ENCODE measurements at regions not wholly inside any gene's neighbourhood (a gene's known extent, or its start where the extent isn't known, plus 50 kb on each side); places are given as distances from the start of the nearest gene placed in this dataset.

GRCh38 chr10:129140921-129141885 is 325.8 kb upstream of the MGMT start:
- no peak for FAIRE-seq

DNA sequence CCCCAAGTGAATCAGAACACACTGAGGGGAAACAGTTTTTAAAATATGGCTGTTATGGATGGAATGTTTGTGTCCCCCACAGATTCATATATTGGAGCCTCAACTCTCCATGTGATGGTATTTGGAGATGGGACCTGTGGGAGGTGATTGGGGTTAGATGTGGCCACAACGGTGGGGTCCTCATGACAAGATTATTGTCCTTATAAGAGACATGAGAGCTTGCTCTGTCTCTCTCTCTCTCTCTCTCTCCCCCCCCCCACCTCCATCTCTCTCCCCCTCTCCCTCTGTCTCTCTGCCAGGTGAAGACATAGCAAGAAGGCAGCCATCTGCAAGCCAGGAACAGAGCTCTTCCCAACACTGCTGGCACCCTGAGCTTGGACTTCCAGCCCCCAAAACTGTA is 315.8 kb upstream of the MGMT start:
- FAIRE-seq, result no peak

DNA sequence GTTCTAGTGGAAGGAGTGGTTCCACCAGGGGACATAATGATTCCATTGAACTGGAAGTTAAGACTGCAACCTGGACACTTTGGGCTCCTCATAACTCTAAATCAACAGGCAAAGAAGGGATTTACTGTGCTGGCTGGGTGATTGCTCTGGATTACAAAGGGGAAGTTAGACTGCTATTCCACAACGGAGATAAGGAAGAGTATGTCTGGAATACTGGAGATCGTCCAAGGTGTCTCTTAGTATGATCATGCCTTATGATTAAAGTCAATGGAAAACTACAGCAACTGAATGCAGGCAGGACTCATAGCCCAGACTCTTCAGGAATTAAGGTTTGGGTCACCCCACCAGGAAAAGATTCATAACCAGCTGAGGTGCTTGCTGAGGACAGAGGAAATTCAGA is 310.6 kb upstream of the MGMT start:
- no peak for FAIRE-seq

- FAIRE-seq, result no peak
Measured at GRCh38 chr10:129157185-129157584, 309.9 kb upstream of the MGMT start.

- FAIRE-seq, result no peak
Measured at GRCh38 chr10:129161150-129161549, 305.9 kb upstream of the MGMT start.

DNA sequence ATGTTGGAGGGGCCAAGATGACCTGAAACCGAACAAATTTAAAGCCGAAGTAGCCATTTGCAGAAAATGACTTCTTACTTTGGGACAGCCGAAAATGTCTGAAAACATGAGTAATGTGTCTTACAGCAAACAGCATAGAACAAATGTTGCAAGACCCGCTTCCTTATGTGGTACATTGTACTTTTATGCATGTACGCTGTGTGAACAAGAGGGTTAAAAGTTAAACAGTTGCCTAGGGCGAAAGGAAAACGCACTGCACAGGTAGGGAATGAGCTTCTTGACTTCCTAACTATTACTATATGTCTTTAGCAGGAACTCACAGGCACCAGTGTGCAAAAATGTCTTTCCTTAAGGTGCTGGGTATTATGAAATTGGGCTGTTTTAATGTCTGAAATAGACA is 303.5 kb upstream of the MGMT start:
- FAIRE-seq, result no peak

DNA sequence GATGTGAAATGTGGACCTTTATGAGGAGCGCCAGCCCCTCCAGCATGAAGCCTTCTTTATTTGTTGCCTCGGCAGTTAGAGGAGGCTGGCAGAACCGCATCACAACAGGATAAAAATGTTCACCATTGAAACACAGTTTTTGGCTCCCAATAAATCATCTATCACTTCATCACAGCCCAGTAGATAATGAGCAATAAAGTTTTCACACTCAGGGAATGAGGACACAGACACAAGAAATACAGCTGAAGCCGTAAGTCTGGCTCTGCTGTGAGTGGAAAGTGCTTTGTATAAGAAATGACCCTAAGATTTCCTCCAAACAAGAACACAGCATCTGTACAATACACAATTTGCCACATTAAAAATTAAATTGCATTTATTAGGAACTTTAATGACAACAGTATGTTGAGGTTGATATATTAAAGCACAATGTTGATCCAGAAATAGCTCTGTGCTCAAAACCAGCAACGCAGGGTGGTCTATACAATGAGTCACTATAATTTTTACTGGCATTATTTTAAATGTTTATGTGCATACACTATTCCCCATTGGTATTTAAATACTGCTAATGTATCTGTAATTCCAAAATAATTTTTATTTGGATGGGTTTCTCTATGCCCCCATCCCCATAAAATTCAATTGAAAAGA is 301.8 kb upstream of the MGMT start:
- no peak for FAIRE-seq

- FAIRE-seq, result no peak
Measured at GRCh38 chr10:129165770-129166169, 301.3 kb upstream of the MGMT start.

- FAIRE-seq, result no peak
Measured at GRCh38 chr10:129168660-129169059, 298.4 kb upstream of the MGMT start.

DNA sequence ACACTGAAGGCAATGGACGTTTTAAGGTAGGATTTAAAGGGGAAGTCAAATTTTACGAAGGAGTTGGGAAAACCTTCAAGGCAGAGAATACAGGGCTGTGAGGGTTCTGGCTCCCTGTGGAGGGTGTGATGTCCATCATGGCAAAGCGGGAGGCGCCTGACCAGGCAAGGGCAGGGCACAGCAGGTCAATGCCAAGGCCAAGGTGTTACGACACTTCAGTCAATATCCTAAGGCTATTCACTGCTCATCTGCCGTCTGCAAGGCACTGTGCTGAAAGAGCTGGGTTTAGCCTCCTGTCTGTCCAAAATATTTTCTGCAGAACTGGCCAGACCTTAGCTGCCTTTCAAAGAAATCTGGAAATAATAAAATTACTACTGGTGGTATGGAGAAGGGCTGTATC is 297.9 kb upstream of the MGMT start:
- FAIRE-seq, result no peak

GRCh38 chr10:129170812-129171211 is 296.2 kb upstream of the MGMT start:
- no peak for FAIRE-seq

- no peak for FAIRE-seq
Measured at GRCh38 chr10:129171812-129172211, 295.2 kb upstream of the MGMT start.

- FAIRE-seq, result no peak
Measured at GRCh38 chr10:129174232-129175014, 292.6 kb upstream of the MGMT start.

DNA sequence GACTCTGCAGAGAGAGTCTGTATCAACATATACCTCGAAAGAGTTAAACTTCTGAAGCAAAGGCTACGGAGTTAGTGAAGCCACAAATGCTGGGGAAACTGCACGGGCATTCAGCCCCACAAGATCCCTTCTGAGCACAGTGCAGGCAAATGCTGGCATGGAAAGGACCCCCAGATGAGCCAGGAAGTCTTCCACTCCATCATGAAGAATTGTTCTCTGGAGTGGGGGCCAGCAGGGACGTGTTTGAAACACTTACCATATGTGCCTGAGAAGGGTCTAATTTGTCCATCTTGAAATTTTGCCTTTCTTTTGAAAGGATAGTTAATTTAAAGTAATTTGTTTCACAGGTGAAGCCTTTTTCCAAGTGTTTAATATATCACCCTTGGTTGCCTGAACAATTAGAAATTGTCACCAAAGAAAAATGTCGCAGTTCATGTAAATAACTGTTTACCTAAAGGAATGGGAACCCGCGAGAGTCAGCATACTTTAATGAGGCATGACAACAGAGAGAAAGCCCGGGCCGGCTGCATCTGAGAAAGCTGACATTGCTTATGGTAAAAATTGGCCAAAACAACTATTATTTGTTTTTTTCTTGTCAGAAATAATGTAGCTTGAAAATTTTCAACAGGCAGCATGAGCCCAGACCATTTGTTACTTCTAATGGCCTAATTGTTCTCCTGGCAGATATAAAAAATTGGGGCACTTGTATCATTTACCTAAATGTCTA is 287.6 kb upstream of the MGMT start:
- no peak for FAIRE-seq

- FAIRE-seq, result no peak
Measured at GRCh38 chr10:129179972-129180678, 286.9 kb upstream of the MGMT start.

- no peak for FAIRE-seq
Measured at GRCh38 chr10:129184196-129184595, 282.8 kb upstream of the MGMT start.

GRCh38 chr10:129187331-129187730 is 279.7 kb upstream of the MGMT start:
- no peak for FAIRE-seq

- FAIRE-seq, result no peak
Measured at GRCh38 chr10:129191797-129192196, 275.2 kb upstream of the MGMT start.

GRCh38 chr10:129192344-129193128 is 274.5 kb upstream of the MGMT start:
- no peak for FAIRE-seq

GRCh38 chr10:129193148-129193547 is 273.9 kb upstream of the MGMT start:
- FAIRE-seq, result no peak

- no peak for FAIRE-seq
Measured at GRCh38 chr10:129194181-129194870, 272.7 kb upstream of the MGMT start.
